ENCODE measurements at regions not wholly inside any gene's neighbourhood (a gene's known extent, or its start where the extent isn't known, plus 50 kb on each side); places are given as distances from the start of the nearest gene placed in this dataset.

DNA sequence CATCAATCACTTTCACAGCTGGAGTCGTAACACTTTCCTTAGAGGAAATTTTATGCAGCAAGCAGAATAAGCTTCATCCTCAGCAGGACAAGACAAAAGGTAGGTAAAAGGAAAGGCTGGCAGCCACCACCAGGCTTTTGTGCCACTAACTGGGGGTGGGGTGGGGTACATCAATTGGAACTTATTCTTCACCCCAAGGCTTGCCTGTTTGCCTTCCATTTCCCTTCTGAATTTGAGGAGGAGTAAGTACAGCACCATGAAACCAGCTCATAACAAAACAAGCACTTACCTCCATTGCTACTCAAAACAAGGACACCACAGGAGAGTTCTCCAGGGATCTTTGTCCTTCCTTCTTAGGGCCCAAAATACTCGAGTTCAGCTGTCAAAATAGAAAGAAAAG, 296.8 kb downstream of the ARRDC4 start:
- TF ChIP-seq SP1 (IDR thresholded peaks at IDR 0.05; ENCODE audit: low read depth) (no peak), EZH2 (IDR thresholded peaks at IDR 0.05) (no peak), REST (IDR thresholded peaks at IDR 0.05; ENCODE audit: low read depth) (no peak)
- TF ChIP-seq, protein P1, sequence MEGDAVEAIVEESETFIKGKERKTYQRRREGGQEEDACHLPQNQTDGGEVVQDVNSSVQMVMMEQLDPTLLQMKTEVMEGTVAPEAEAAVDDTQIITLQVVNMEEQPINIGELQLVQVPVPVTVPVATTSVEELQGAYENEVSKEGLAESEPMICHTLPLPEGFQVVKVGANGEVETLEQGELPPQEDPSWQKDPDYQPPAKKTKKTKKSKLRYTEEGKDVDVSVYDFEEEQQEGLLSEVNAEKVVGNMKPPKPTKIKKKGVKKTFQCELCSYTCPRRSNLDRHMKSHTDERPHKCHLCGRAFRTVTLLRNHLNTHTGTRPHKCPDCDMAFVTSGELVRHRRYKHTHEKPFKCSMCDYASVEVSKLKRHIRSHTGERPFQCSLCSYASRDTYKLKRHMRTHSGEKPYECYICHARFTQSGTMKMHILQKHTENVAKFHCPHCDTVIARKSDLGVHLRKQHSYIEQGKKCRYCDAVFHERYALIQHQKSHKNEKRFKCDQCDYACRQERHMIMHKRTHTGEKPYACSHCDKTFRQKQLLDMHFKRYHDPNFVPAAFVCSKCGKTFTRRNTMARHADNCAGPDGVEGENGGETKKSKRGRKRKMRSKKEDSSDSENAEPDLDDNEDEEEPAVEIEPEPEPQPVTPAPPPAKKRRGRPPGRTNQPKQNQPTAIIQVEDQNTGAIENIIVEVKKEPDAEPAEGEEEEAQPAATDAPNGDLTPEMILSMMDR (IDR thresholded peaks at IDR 0.05 in 2 of 3, conservative IDR thresholded peaks at IDR 0.05 in 1 of 3; ENCODE audit: borderline replicate concordance in 1 of 3, insufficient read depth in 1 of 3, low read depth in 2 of 3, low read length in 2 of 3) = no peak
